ENCODE measurements at regions not wholly inside any gene's neighbourhood (a gene's known extent, or its start where the extent isn't known, plus 50 kb on each side); places are given as distances from the start of the nearest gene placed in this dataset.

DNA sequence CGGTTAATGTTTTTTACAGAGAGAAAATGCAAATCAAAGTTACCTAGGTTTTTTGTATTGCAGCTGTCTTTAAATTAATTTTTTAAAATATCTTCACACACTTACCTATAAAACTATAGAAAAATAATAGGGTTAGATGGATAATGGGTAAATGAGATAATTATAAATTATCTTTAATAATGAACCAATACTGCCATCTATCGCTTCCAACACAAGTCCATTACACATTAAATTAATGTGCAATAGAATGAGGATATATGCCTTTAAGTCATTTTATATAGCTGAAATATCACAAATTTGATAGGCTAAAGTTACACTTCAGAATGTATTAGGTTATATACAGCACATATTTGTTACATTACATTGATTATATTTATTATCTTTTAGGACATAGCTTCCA lies 2212.8 kb downstream of the MRPL39 start:
- no peak for DNase-seq (ENCODE audit: extremely low read depth, low read depth)
- TF ChIP-seq, protein P1, sequence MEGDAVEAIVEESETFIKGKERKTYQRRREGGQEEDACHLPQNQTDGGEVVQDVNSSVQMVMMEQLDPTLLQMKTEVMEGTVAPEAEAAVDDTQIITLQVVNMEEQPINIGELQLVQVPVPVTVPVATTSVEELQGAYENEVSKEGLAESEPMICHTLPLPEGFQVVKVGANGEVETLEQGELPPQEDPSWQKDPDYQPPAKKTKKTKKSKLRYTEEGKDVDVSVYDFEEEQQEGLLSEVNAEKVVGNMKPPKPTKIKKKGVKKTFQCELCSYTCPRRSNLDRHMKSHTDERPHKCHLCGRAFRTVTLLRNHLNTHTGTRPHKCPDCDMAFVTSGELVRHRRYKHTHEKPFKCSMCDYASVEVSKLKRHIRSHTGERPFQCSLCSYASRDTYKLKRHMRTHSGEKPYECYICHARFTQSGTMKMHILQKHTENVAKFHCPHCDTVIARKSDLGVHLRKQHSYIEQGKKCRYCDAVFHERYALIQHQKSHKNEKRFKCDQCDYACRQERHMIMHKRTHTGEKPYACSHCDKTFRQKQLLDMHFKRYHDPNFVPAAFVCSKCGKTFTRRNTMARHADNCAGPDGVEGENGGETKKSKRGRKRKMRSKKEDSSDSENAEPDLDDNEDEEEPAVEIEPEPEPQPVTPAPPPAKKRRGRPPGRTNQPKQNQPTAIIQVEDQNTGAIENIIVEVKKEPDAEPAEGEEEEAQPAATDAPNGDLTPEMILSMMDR (IDR thresholded peaks at IDR 0.05; ENCODE audit: low read depth, low read length): no peak

DNA sequence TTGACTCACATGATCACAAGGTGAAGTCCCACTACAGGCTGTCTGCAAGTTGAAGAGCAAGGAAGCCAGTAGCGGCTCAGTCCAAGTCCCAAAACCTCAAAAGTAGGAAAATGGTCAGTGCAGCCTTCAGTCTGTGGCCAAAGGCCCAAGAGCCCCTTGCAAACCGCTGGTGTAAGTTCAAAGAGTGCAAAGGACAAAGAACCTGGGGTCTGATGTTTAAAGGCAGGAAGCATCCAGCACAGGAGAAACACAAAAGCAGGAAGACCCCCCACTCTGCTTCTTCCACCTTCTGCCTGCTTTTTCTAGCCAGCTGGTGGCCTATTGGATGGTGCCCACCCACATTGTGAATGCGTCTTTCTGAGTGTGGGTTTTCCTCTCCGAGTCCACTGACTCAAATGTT lies 2222.6 kb downstream of the MRPL39 start:
- TF ChIP-seq, protein P1 (IDR thresholded peaks at IDR 0.05; ENCODE audit: low read depth, low read length): no peak
- no peak for DNase-seq (ENCODE audit: extremely low read depth, low read depth)

DNA sequence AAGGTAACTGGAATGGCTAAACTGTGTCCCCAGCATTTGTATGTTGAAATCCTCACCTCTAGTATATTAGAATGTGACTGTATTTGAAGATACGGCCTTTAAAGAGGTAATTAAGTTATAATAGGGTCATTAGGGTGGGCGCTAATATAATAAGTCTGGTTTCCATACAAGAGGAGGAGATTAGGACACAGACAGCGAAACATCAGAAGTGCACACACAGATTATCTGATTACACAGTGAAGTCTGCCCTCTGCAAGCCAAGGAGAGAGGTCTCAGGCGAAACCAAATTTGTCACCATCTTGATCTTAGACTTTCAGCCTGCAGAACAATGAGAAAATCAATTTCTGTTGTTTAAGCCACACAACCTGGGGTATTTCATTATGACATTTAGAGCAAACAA lies 2233.1 kb downstream of the MRPL39 start:
- DNase-seq (ENCODE audit: extremely low read depth, low read depth): no peak
- TF ChIP-seq, protein P1 (IDR thresholded peaks at IDR 0.05; ENCODE audit: low read depth, low read length): no peak

DNA sequence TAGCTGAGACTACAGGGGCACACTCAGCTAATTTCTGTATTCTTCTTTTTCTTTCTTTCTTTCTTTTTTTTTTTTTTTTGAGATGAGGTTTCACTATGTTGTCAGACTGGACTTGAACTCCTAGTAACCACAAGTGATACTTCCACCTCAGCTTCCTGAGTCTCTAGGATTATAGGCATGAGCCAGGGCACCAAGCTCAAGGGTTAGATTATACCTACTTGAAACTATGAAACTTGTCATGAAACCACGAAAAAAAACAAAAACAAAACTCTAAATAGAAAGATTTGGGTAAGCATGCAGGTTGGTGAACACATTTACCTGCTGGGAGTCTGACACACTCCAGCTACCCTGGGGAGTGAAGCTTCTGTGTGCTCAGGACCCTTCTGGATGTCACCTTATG lies 2250.4 kb downstream of the MRPL39 start:
- TF ChIP-seq, protein P1 (IDR thresholded peaks at IDR 0.05; ENCODE audit: low read depth, low read length): no peak
- DNase-seq (ENCODE audit: extremely low read depth, low read depth): no peak

DNA sequence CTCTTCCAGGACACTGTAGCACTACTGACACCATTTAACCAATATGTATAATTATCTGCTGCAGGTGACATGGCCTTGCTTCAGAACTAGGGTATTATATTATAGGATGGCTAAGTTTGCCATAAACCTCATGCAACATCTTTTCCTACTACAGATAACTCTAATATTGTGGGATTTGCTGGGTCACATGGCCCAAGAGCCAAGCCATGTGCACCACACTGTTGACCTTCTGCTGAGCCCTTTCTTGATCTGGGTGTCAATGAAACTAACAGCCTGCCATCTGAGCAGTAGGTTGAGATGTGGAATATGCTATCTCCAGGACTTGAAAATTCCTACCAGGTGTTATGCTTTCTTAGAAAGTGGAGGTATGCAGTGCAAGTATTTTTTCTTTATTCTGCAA lies 2291.1 kb downstream of the MRPL39 start:
- TF ChIP-seq, protein P1 (IDR thresholded peaks at IDR 0.05; ENCODE audit: low read depth, low read length): no peak
- no peak for DNase-seq (ENCODE audit: extremely low read depth, low read depth)

DNA sequence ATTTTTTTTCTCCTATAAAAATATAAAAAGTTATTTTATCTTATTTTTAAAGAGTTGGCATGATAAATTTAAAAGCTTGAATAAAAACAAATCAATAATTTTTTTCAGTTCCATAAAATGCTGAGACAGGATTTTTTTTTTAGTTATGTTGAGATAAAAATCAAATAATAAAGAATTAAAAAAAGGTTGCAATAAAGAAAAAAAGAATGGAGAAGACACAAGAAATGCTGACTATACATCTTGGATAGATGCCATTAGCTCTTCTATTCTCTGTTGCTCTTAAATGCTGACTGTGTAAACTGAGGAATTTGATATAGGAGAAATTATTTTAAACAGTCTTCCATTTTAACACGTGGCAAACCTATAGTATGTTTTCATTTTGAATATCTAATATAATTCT lies 2298.5 kb downstream of the MRPL39 start:
- TF ChIP-seq, protein P1 (IDR thresholded peaks at IDR 0.05; ENCODE audit: low read depth, low read length): no peak
- DNase-seq (ENCODE audit: extremely low read depth, low read depth): no peak

DNA sequence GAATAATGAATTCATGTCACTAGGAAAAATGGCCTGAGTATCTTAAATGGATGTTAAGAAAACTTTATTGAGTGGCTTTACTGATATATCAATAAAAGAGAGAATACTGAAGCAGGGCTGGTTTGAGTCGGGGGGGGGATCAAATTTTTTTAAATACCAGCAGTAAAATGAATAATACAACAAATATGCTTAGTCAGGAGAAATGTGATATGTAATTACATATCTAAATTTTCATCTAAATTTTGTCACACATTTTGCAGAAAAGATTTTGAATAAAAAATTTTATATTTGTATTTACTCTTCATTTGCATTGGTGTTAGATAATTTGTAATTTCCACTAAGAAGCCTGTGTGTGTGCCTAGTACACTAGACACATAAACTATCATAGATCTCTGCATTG lies 2300.2 kb downstream of the MRPL39 start:
- TF ChIP-seq, protein P1 (IDR thresholded peaks at IDR 0.05; ENCODE audit: low read depth, low read length): no peak
- DNase-seq (ENCODE audit: extremely low read depth, low read depth): no peak

Data from AG09319 (cell line).